Activated naive CD4-positive, alpha-beta T cell treated with anti-CD3 and anti-CD28 coated beads, Interleukin-2, amount 10 ng/mL, durations not matched to agents 7 days and 5 days (primary cell): ENCODE measurements at regions not wholly inside any gene's neighbourhood (a gene's known extent, or its start where the extent isn't known, plus 50 kb on each side); places are given as distances from the start of the nearest gene placed in this dataset.

Experiments
- CTCF ChIA-PET: fragments of 350-600 bp; sonication (Branson Sonifier 250); formaldehyde crosslinking; loops from one replicate; lab custom pipeline; 2021; ENCODE audit warnings: antibody characterized with exemption; lab: Charles Lee
- DNase-seq: peaks from one replicate; pipeline ENCODE4 v3.0.0-alpha.2; 2020
- H3K27ac Mint-ChIP-seq: one replicate; pipeline ENCODE4 v1.8.0; 2021; ENCODE audit warnings: mild to moderate bottlenecking, moderate library complexity, mixed read lengths
- H3K27me3 Mint-ChIP-seq: one replicate; pipeline ENCODE4 v1.8.0; 2021; ENCODE audit warnings: mild to moderate bottlenecking, mixed read lengths
- H3K36me3 Mint-ChIP-seq: one replicate; pipeline ENCODE4 v1.8.0; 2021; ENCODE audit warnings: mixed read lengths
- H3K4me1 Mint-ChIP-seq: one replicate; pipeline ENCODE4 v1.8.0; 2021; ENCODE audit warnings: mixed read lengths
- H3K4me3 Mint-ChIP-seq: one replicate; pipeline ENCODE4 v1.8.0; 2021; ENCODE audit warnings: mild to moderate bottlenecking, moderate library complexity, mixed read lengths
- H3K9me3 Mint-ChIP-seq: one replicate; pipeline ENCODE4 v1.8.0; 2021; ENCODE audit warnings: mixed read lengths

GRCh38 chr7:69002416-69002815, 595.9 kb upstream of the AUTS2 start:
- DNase-seq = no peak
- Mint-ChIP-seq H3K36me3 (no peaks in the 10 kb centered on the region), H3K27ac (no peak overlapping the region), H3K27me3 (no peaks in the 10 kb centered on the region), H3K4me3 (no peak overlapping the region), H3K4me1 (no peaks in the 10 kb centered on the region), H3K9me3 (peaks cover 42% of the 10 kb centered on the region)
- CTCF ChIA-PET = no interaction called here

- Mint-ChIP-seq H3K27ac (no peak overlapping the region), H3K4me3 (no peak overlapping the region), H3K4me1 (no peaks in the 10 kb centered on the region), H3K27me3 (no peaks in the 10 kb centered on the region), H3K36me3 (no peaks in the 10 kb centered on the region), H3K9me3 (peaks cover 16% of the 10 kb centered on the region)
- CTCF ChIA-PET = no interaction called here
- no peak for DNase-seq
These were observed 586.1 kb upstream of the AUTS2 start for GRCh38 chr7:69012149-69012548.

GRCh38 chr7:69017208-69017607, 581.1 kb upstream of the AUTS2 start:
- H3K4me3 Mint-ChIP-seq = no peak overlapping the region
- H3K4me1 Mint-ChIP-seq = no peaks in the 10 kb centered on the region
- no peak for DNase-seq
- H3K27ac Mint-ChIP-seq = no peak overlapping the region
- peaks cover 23% of the 10 kb centered on the region for H3K9me3 Mint-ChIP-seq
- no peaks in the 10 kb centered on the region for H3K27me3 Mint-ChIP-seq
- CTCF ChIA-PET = no interaction called here
- no peaks in the 10 kb centered on the region for H3K36me3 Mint-ChIP-seq

GRCh38 chr7:69018200-69018599, 580.1 kb upstream of the AUTS2 start:
- no peaks in the 10 kb centered on the region for H3K4me1 Mint-ChIP-seq
- no peak overlapping the region for H3K27ac Mint-ChIP-seq
- no peaks in the 10 kb centered on the region for H3K36me3 Mint-ChIP-seq
- DNase-seq = no peak
- peaks cover 30% of the 10 kb centered on the region for H3K9me3 Mint-ChIP-seq
- CTCF ChIA-PET = no interaction called here
- no peaks in the 10 kb centered on the region for H3K27me3 Mint-ChIP-seq
- H3K4me3 Mint-ChIP-seq = no peak overlapping the region

- CTCF ChIA-PET = no interaction called here
- Mint-ChIP-seq H3K27ac (no peak overlapping the region), H3K27me3 (no peaks in the 10 kb centered on the region), H3K9me3 (peaks cover 28% of the 10 kb centered on the region), H3K36me3 (no peaks in the 10 kb centered on the region), H3K4me3 (no peak overlapping the region), H3K4me1 (no peaks in the 10 kb centered on the region)
- DNase-seq = no peak
These were observed 578.8 kb upstream of the AUTS2 start for GRCh38 chr7:69019437-69019836.

- Mint-ChIP-seq H3K9me3 (peaks cover 28% of the 10 kb centered on the region), H3K27ac (no peak overlapping the region), H3K4me3 (no peak overlapping the region), H3K4me1 (no peaks in the 10 kb centered on the region), H3K27me3 (no peaks in the 10 kb centered on the region), H3K36me3 (no peaks in the 10 kb centered on the region)
- DNase-seq = no peak
- CTCF ChIA-PET = no interaction called here
These were observed 577.7 kb upstream of the AUTS2 start for GRCh38 chr7:69020536-69020935.

- Mint-ChIP-seq H3K9me3 (peaks cover 21% of the 10 kb centered on the region), H3K36me3 (no peaks in the 10 kb centered on the region), H3K27ac (no peak overlapping the region), H3K4me3 (no peak overlapping the region), H3K27me3 (no peaks in the 10 kb centered on the region), H3K4me1 (no peaks in the 10 kb centered on the region)
- DNase-seq = no peak
- CTCF ChIA-PET = no interaction called here
These were observed 573.0 kb upstream of the AUTS2 start for GRCh38 chr7:69025249-69025648.

GRCh38 chr7:69032848-69033247, 565.4 kb upstream of the AUTS2 start:
- DNase-seq = no peak
- CTCF ChIA-PET = no interaction called here

GRCh38 chr7:69035826-69036225, 562.4 kb upstream of the AUTS2 start:
- CTCF ChIA-PET = no interaction called here

More at GRCh38 chr7:69032848-69033247, 565.4 kb upstream of the AUTS2 start:
- Mint-ChIP-seq H3K36me3 (no peaks in the 10 kb centered on the region), H3K27me3 (no peaks in the 10 kb centered on the region), H3K27ac (no peak overlapping the region), H3K9me3 (peaks cover 20% of the 10 kb centered on the region), H3K4me3 (no peak overlapping the region), H3K4me1 (no peaks in the 10 kb centered on the region)

GRCh38 chr7:69036301-69036700, 562.0 kb upstream of the AUTS2 start:
- no peak for DNase-seq
- H3K36me3 Mint-ChIP-seq = no peaks in the 10 kb centered on the region
- CTCF ChIA-PET = no interaction called here
- H3K9me3 Mint-ChIP-seq = peaks cover 16% of the 10 kb centered on the region
- no peak overlapping the region for H3K4me3 Mint-ChIP-seq
- no peaks in the 10 kb centered on the region for H3K27me3 Mint-ChIP-seq
- H3K4me1 Mint-ChIP-seq = no peaks in the 10 kb centered on the region
- no peak overlapping the region for H3K27ac Mint-ChIP-seq

More at GRCh38 chr7:69035826-69036225, 562.4 kb upstream of the AUTS2 start:
- Mint-ChIP-seq H3K4me3 (no peak overlapping the region), H3K9me3 (peaks cover 16% of the 10 kb centered on the region), H3K27me3 (no peaks in the 10 kb centered on the region), H3K36me3 (no peaks in the 10 kb centered on the region), H3K27ac (no peak overlapping the region), H3K4me1 (no peaks in the 10 kb centered on the region)
- no peak for DNase-seq

GRCh38 chr7:69038915-69039314, 559.4 kb upstream of the AUTS2 start:
- no peaks in the 10 kb centered on the region for H3K27me3 Mint-ChIP-seq
- no peak overlapping the region for H3K4me3 Mint-ChIP-seq
- DNase-seq = no peak
- no peak overlapping the region for H3K27ac Mint-ChIP-seq
- CTCF ChIA-PET = no interaction called here
- H3K4me1 Mint-ChIP-seq = no peaks in the 10 kb centered on the region
- no peaks in the 10 kb centered on the region for H3K36me3 Mint-ChIP-seq
- peaks cover 29% of the 10 kb centered on the region for H3K9me3 Mint-ChIP-seq

GRCh38 chr7:69042138-69042537, 556.1 kb upstream of the AUTS2 start:
- CTCF ChIA-PET = no interaction called here
- Mint-ChIP-seq H3K27ac (no peak overlapping the region), H3K9me3 (peaks cover 28% of the 10 kb centered on the region), H3K4me1 (no peaks in the 10 kb centered on the region), H3K27me3 (no peaks in the 10 kb centered on the region), H3K36me3 (no peaks in the 10 kb centered on the region), H3K4me3 (no peak overlapping the region)
- no peak for DNase-seq

- no peaks in the 10 kb centered on the region for H3K36me3 Mint-ChIP-seq
- H3K27ac Mint-ChIP-seq = no peak overlapping the region
- H3K27me3 Mint-ChIP-seq = no peaks in the 10 kb centered on the region
- CTCF ChIA-PET = no interaction called here
- H3K9me3 Mint-ChIP-seq = peaks cover 32% of the 10 kb centered on the region
- H3K4me1 Mint-ChIP-seq = no peaks in the 10 kb centered on the region
- DNase-seq = no peak
- H3K4me3 Mint-ChIP-seq = no peak overlapping the region
These were observed 551.0 kb upstream of the AUTS2 start for GRCh38 chr7:69047151-69047754.

GRCh38 chr7:69049326-69049725, 548.9 kb upstream of the AUTS2 start:
- Mint-ChIP-seq H3K36me3 (no peaks in the 10 kb centered on the region), H3K4me3 (no peak overlapping the region), H3K27me3 (no peaks in the 10 kb centered on the region)

GRCh38 chr7:69052447-69052846, 545.8 kb upstream of the AUTS2 start:
- peaks cover 23% of the 10 kb centered on the region for H3K9me3 Mint-ChIP-seq
- no peaks in the 10 kb centered on the region for H3K36me3 Mint-ChIP-seq
- H3K4me1 Mint-ChIP-seq = no peaks in the 10 kb centered on the region
- CTCF ChIA-PET = no interaction called here
- no peak overlapping the region for H3K27ac Mint-ChIP-seq
- DNase-seq = no peak
- no peaks in the 10 kb centered on the region for H3K27me3 Mint-ChIP-seq
- no peak overlapping the region for H3K4me3 Mint-ChIP-seq

More at GRCh38 chr7:69049326-69049725, 548.9 kb upstream of the AUTS2 start:
- Mint-ChIP-seq H3K27ac (no peak overlapping the region), H3K4me1 (no peaks in the 10 kb centered on the region), H3K9me3 (peaks cover 30% of the 10 kb centered on the region)
- no peak for DNase-seq
- CTCF ChIA-PET = no interaction called here
